HG02588 (cell line): ENCODE measurements at regions not wholly inside any gene's neighbourhood (a gene's known extent, or its start where the extent isn't known, plus 50 kb on each side); places are given as distances from the start of the nearest gene placed in this dataset.

ENCODE experiments used
- ATAC-seq: cut with Tn5 transposase; IDR thresholded peaks from one replicate; pipeline ENCODE4 v1.9.1; 2021; ENCODE audit warnings: mild to moderate bottlenecking, moderate library complexity; ENCODE audit not compliant: unreplicated experiment

GRCh38 chr13:62014299-62014698, 598.6 kb upstream of the PCDH20 start:
- no peak for ATAC-seq

DNA sequence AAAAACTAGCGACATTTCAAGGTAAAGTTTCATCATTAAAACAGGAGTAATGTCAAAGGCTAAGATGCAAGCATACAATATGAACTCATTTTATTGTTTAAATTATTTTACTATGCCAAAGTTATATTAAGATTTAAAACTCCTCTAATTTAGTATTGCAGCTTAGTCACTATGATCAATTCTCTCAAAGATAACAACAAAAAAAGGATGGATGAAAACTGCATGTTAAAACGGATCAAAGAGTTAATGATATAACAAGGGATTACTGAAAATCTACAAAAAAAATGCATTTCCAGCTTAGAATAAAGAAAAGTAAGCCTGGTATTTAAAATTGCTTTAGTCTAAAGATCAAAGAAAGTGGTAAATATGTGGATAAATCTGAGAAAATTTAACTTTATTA, 587.8 kb upstream of the PCDH20 start:
- no peak for ATAC-seq

DNA sequence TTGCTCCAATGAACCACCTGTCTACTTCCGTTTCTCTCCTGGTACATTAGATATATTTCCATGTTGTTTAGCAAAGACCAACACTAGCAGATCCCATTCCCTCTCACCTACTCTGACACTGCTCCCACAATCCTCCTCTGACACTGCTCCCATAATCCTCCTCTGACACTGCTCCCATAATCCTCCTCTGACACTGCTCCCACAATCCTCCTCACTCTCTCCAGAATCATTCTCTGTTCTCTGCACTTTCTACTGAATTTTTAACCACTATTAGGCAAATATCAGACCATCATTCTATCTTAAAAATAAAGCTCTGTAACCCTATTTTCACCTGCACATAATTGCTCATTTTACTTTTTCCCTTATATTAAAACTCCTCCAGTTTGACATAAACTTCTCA, 578.5 kb upstream of the PCDH20 start:
- no peak for ATAC-seq

DNA sequence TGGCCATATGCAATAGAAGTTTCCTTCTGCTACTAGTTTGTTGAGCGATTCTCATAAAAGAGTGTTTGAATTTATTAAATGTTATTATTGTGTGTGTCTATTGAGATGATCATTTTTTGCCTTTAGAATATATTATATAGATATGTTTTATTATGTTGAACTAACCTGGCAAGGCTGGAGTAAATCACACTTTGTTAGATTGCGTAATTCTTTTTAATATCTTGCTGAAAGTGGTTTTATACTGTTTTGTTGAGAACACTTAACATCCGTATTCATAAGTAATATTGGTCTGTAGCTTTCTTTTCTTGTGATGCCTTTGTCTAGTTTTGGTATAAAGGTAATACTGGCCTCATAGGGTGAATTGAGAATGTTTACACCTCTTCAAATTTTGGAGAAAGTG, 574.3 kb upstream of the PCDH20 start:
- no peak for ATAC-seq

GRCh38 chr13:61988810-61989209, 573.2 kb upstream of the PCDH20 start:
- no peak for ATAC-seq

- no peak for ATAC-seq
These were observed 559.4 kb upstream of the PCDH20 start for GRCh38 chr13:61975001-61975400.

DNA sequence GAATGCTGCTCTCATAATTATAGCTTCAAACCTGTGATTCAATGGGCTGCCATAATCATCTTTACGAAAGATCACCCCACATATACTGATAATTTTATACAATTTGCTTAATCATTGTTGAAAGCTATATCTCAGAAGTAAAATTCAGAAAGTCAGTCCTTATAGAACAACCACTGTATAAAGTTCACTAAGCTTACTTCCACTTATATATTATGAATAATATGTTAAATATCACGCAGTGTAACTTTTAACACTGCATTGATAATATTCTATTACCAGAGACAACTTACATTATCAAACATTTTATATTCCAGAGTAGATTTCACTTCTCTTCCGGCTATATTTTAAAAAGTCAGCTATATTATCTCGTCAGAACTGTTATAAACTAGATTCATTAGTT, 550.1 kb upstream of the PCDH20 start:
- no peak for ATAC-seq

GRCh38 chr13:61960981-61961380, 545.3 kb upstream of the PCDH20 start:
- ATAC-seq: no peak

DNA sequence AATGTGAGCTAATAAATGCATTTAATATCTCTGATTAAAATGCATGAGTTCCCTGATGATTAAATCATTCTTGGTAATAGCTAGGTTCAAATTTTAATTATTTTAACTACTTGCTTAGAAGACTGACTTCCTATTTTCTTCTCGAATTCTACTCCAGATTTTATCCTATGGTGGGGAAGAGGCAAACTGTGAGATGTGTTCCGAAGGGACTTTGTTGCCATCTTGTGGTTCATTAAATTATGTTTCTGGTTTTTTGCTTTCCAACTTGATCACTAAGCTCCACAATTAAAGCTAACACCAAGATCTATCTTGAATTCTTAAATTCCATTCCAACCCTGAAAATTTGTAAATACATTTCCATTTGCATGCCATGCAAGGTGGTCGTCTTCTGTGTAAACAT, 538.4 kb upstream of the PCDH20 start:
- no peak for ATAC-seq

- ATAC-seq: no peak
These were observed 535.2 kb upstream of the PCDH20 start for GRCh38 chr13:61950828-61951227.

GRCh38 chr13:61944329-61944929, 528.8 kb upstream of the PCDH20 start:
- no peak for ATAC-seq

DNA sequence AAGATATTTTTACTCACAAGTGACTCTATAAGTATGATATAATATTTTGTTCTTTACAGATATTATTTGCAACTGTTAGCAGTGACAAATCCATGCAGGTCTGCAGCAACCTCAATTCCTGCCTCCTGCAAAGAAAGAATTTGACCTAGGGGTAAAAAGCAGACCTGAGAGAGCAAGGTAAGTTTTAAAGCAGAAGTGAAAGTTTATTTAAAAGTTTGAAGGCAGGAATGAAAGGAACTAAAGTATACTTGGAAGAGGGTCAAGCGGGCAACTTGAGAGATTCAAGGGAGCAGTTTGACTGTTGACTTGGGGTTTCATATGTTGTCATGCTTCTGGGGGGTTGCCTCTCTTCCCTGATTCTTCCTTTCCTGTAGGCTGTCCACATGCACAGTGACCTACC, 520.1 kb upstream of the PCDH20 start:
- no peak for ATAC-seq

- ATAC-seq: no peak
These were observed 512.0 kb upstream of the PCDH20 start for GRCh38 chr13:61927648-61928047.

- ATAC-seq: no peak
These were observed 503.2 kb upstream of the PCDH20 start for GRCh38 chr13:61918841-61919240.

DNA sequence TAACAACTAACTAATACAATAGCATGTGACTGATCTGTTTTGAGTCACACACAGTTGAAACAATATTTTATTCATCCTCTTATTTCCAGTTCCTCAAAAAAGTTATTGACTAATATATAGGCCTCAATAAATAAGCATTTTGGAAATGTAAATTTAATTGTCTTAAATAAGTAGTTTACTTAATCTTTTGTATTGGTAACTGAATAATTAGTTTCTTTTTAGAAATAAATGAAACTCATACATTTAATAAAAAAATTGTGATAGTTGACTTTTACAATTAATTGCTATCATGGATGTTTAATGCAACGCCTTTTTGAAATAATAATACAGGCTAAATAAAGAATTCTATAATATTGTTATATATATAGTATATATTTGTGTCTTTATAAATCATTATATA, 500.8 kb upstream of the PCDH20 start:
- ATAC-seq: no peak

- ATAC-seq: no peak
These were observed 497.5 kb upstream of the PCDH20 start for GRCh38 chr13:61913183-61913582.

DNA sequence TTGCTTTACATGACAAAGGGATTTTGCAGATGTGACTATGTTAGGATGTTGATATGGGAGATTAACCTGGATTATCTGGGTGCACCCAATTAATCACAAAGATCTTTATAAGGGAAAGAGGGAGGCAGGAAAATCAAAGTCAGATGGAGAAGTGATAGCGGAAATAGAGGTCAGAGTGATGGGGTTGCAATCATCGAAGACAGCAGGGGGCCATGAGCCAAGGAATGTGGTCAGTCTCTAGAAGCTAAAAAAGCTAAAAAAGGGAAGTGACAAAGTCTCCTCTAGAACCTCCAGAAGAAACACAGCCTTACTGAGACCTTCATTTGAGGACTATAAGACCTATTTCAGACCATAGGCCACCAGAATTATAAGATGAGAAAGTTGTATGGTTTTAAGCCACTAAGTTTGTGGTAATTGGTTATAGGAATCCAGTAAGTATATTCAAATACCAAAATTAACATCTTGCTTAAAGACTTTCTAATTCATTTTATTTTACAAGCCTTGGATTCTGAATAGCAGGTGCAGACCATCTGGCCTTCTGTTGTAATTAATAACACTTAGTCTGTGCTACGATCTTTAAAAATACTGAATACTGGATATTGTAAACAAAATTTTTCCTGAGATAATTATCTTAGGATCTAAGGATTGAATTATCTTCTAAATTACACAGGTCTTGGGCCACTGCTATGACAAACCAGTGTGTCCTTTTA, 493.4 kb upstream of the PCDH20 start:
- no peak for ATAC-seq

GRCh38 chr13:61905054-61905453, 489.4 kb upstream of the PCDH20 start:
- ATAC-seq: no peak

- no peak for ATAC-seq
These were observed 486.4 kb upstream of the PCDH20 start for GRCh38 chr13:61901946-61902541.

DNA sequence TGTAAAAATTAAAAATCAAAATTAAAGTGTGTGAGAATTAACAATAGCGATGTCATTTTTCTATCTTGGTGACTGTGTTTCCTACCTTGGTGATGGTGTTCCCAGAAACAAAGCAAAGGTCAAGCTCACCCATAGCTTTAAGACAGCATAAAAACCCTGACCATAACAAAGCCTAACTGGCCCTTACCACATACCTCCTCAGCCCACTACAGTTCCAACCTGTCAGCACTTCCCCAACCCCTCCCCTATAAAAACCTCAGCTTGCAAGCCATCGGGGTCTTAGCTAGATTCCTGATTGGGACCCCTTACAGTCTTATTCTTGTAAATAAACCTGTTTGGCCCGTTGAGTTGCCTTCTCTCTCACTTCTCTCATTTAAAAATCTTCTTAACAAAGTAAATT, 484.4 kb upstream of the PCDH20 start:
- no peak for ATAC-seq

- ATAC-seq: no peak
These were observed 482.6 kb upstream of the PCDH20 start for GRCh38 chr13:61898207-61898606.

GRCh38 chr13:61891401-61891800, 475.8 kb upstream of the PCDH20 start:
- no peak for ATAC-seq

DNA sequence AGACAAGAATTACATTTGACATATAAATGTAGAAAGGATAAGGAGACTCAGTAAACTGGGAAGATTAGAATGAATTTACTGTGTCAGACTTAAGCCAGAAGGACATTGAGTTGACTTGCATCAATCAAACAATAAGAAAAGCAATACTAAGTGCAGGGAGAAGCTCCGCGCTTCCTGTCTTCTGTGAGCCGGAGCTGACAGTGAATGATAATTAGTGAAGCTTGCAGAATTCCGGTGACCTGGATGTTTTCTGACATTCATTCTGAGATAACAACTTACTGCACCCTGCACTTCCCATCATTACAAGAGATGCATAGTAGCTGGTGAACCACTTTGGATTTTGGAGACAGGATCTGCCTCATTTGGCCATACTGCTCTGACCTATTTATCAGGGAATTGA, 469.2 kb upstream of the PCDH20 start:
- ATAC-seq: no peak
